ENCODE measurements at regions not wholly inside any gene's neighbourhood (a gene's known extent, or its start where the extent isn't known, plus 50 kb on each side); places are given as distances from the start of the nearest gene placed in this dataset.
"Not testable (repeated sequence)": the region's sequence is repeated elsewhere in the genome, so short reads cannot be mapped to it uniquely, and the experiment has no call there.

DNA sequence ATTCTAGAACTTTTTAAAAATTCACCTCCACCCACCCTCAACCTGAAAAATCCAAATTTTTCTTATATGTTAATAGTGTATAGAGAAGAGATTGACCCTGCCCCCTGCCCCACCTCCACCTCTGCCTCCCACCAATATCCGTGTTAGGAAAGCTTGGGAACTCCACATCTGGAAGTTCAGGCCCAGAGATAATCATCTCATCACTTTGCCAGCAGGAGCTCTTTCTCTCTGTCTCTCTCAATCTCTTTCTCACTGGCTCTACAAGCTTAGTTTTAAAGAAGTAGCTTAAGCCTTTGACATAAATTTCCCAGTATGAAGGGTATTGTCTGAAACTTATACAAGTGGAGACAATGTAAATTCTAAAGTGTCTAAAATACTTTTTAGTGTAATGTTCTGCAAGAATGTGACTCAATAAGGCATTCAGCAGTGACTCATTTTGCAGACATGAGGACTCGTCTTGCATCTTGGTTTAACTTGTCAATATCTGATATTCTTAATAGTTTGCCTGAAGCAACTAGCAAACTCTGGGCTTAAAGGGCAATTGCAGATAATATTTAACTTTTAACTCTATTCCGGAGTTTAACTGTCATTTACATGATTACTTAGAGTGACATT lies 299.8 kb upstream of the EPHA3 start:
- DNase-seq (ENCODE audit: low spot score): no peak

DNA sequence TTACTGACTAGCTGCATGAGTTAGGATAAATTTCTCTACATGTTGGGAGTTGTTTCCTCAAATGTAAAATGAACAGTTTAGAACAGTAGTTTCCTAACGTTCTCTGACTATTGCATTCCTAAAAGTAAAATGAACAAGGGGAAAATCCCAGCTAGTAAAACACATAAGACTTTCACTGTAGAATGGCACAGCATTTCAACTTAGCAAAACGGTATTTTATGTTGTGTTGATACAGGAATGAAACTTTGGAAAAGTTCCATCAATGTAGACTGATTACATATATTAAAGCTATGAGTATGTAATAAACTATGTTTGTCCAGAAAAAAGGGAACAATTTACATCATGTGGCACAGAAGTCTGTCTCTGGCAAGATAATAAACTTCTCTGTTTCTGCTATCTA lies 297.4 kb upstream of the EPHA3 start:
- no peak for DNase-seq (ENCODE audit: low spot score)

GRCh38 chr3:88810455-88810854 lies 297.0 kb upstream of the EPHA3 start:
- DNase-seq (ENCODE audit: low spot score): no peak

DNA sequence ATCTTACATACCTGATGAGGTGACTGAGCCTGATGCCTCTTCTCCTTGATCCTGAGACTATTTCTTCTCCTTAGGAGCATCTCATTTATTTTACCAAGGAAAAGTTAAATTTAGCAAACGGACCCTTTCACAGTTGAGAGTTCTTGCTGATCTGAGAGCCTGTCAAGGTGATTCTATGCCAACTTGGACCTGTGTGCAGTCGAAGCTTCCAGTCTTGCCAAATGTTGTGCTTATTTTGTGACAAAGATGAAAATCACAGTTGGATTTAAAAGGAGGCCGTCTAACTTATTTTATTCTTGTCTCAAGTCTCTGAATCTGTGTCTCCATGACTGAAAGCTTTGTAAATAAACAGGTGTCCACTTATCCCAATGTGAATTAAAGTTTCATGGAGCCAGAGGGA lies 296.3 kb upstream of the EPHA3 start:
- no peak for DNase-seq (ENCODE audit: low spot score)

DNA sequence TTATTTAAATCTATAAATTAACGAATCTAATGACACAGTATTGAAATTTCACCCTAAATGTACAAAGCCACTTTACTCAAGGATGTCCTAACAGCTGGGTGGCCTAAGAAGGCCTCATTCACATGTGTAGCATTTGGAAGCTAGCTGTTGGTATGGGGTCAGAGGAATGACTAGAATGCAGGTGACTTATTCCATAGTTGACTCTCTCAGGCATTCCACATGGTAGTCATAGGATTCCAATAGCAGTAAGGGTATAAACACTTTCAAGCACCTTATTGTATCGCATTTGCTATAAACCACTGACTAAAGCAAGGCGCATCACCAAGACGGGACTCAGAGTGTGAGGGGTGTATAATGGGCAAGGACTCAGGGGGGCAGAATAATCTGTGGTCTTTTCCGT lies 294.8 kb upstream of the EPHA3 start:
- DNase-seq (ENCODE audit: low spot score): no peak

GRCh38 chr3:88816445-88816844 lies 291.0 kb upstream of the EPHA3 start:
- no peak for DNase-seq (ENCODE audit: low spot score)

- no peak for DNase-seq (ENCODE audit: low spot score)
Observed at GRCh38 chr3:88824666-88825564, 282.5 kb upstream of the EPHA3 start.

- no peak for DNase-seq (ENCODE audit: low spot score)
Observed at GRCh38 chr3:88828466-88828865, 279.0 kb upstream of the EPHA3 start.

DNA sequence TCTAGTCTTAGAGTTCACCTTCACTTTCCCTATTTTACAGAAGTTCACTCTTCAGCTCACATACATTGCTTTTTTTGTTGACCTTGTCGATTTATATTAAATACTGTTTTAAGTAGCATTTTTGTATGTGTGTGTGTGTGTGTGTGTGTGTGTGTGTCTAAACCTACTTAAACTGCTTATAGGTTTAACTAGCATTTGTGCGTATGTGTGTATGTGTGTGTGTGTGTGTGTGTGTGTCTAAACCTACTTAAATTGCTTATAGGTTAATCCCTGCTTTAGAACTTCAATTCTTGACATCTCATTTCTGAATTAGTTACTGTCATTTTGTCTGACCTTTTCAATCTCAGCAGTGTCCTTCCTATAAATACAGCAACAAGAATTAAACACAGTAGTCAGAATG lies 254.8 kb upstream of the EPHA3 start:
- no peak for DNase-seq (ENCODE audit: low spot score)

DNA sequence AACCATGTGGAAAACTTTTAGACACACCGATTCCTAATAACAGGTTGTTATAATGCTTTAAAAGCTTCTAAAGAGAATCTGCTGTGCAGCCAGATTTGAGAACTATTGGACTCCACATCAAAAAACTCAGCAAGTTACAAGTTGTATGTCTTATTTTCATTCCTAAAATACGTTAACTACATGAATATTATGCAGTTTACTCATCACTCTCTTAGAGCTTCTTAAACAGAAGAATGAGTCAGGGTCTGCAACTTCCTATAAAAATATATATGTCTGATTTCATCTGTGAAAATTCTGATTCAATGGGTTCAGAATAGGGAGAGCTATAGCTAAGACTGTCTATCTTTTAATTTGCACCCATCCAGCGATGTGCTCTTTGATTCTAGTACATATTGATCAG lies 244.2 kb upstream of the EPHA3 start:
- DNase-seq (ENCODE audit: low spot score): no peak

- DNase-seq (ENCODE audit: low spot score): no peak
Observed at GRCh38 chr3:88876724-88877123, 230.7 kb upstream of the EPHA3 start.

GRCh38 chr3:88879905-88880304 lies 227.5 kb upstream of the EPHA3 start:
- no peak for DNase-seq (ENCODE audit: low spot score)

DNA sequence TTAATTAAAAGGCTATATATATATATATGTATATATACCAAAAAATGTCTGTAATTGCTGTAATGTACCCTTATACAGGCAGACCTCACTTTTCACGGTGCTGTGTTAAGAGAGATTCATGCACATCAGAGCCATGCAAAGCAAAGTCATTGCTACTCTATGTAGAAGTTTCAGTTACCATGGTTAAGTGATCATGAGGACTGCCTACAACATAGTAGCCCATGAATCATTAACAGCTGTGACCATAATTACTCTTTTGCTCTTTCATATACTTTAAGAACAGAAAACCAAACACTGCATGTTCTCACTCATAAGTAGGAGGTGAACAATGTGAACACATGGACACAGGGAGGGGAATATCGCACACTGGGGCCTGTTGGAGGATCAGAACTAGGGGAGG lies 225.3 kb upstream of the EPHA3 start:
- DNase-seq (ENCODE audit: low spot score): no peak

DNA sequence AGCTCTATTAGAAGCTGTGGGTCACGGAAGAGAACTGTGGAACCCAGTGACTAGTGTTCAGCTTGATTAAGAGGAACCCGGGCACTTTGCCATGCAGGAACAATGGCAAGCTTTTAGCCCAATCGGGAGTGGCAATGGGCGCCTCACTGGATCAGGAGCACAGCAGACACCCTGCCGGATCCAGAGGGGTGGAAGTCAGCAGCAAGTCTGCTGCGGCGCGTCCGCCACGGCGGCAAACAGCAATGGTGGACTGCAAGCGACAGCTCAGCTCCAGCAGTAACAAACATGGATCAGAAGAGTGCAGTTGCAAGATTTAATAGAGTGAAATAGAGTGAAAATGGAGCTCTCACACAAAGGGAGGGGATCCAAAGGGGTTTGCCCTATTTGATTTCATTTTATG lies 220.8 kb upstream of the EPHA3 start:
- DNase-seq (ENCODE audit: low spot score): not testable (repeated sequence)

GRCh38 chr3:88896026-88896425 lies 211.4 kb upstream of the EPHA3 start:
- no peak for DNase-seq (ENCODE audit: low spot score)

DNA sequence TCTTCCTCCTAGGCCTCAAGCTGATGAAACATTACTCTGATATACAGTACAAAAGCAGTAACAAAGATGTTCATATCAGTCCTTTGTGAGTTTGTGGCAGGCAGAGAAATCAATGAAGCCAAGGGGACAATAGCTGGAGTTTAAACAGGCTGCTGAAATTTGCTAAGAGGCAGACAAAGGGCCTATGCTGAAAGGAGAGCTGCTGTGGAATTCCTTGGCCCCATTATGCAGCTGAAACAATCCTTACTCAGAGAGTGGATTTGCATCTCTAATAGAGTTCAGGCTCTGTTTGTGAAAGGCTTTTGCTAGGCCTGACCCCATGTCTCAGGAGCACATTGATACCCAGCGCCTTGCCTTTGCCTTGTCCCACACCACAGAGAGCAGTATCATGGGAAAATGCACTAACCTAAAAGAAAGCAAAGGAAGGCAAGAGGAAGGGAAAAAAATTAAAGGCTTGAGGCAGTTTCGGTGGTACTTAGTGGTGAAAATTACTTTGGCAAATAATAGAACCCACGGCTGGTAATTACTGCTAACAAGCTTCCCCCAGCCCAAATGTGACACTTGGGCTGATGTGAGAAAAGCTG lies 195.0 kb upstream of the EPHA3 start:
- DNase-seq (ENCODE audit: low spot score): no peak

GRCh38 chr3:88918841-88919240 lies 188.6 kb upstream of the EPHA3 start:
- no peak for DNase-seq (ENCODE audit: low spot score)

- no peak for DNase-seq (ENCODE audit: low spot score)
Observed at GRCh38 chr3:88921986-88922385, 185.4 kb upstream of the EPHA3 start.

DNA sequence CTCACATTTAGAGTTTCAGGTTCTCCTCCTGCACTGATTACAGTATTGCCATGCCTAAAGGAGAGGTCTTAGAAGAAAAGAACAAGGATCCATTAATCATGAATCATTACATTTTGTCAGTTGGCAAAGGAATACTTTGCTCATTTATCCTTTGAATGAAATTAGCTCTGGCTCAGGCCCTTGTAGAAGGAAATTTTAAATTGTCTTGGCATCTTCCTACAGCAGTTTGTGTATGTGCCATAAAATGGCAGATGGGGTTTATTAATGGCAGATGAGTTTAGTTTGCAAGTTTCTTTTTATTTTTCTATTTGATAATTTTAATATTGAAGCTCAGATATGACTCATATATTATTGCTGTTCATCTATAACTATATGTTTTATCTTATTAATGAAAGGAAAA lies 181.2 kb upstream of the EPHA3 start:
- DNase-seq (ENCODE audit: low spot score): no peak

GRCh38 chr3:88930611-88931010 lies 176.8 kb upstream of the EPHA3 start:
- DNase-seq (ENCODE audit: low spot score): no peak

GRCh38 chr3:88936831-88937230 lies 170.6 kb upstream of the EPHA3 start:
- no peak for DNase-seq (ENCODE audit: low spot score)

- DNase-seq (ENCODE audit: low spot score): no peak
Observed at GRCh38 chr3:88940296-88940695, 167.1 kb upstream of the EPHA3 start.

DNA sequence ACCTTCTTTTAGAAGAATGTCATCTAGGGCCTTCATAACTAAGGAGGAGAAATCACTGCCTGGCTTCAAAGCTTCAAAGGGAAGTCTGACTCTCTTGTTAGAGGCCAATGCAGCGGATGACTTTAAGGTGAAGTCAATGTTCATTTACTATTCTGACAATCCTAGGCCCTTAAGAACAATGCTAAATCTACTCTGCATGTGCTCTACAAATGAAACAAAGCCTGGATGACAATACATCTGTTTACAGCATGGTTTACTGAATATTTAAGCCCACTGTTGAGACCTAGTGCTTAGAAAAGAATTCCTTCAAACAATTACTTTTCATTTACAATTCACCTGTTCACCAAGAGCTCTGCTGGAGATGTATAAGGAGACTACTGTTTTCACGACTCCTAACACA lies 160.4 kb upstream of the EPHA3 start:
- DNase-seq (ENCODE audit: low spot score): no peak

Data from CD4-positive, alpha-beta T cell treated with Interleukin-6 at 100 ng/mL for 8 hours (primary cell).